ENCODE measurements at regions not wholly inside any gene's neighbourhood (a gene's known extent, or its start where the extent isn't known, plus 50 kb on each side); places are given as distances from the start of the nearest gene placed in this dataset.

GRCh38 chr6:3535776-3536435 lies 79.1 kb upstream of the SLC22A23 start:
- ATAC-seq, result no peak; the same call in 1 of the 2 replicates

More at GRCh38 chr6:3535776-3536435, 79.1 kb upstream of the SLC22A23 start:
- Histone ChIP-seq H3K9me3 (ENCODE audit: control insufficient read depth, insufficient read depth, low read depth, low read length) (no peaks in the 10 kb centered on the region), H3K4me1 (ENCODE audit: control insufficient read depth, insufficient read depth, low read length) (no peaks in the 10 kb centered on the region), H3K36me3 (ENCODE audit: control insufficient read depth, insufficient read depth, low read length) (no peaks in the 10 kb centered on the region), H3K27ac (ENCODE audit: low read length) (no peak overlapping the region), H3K4me3 (ENCODE audit: low read depth in 2 of 2, low read length in 2 of 2) (no peak overlapping the region), H3K27me3 (ENCODE audit: control insufficient read depth, insufficient read depth, low read length) (peaks cover 21% of the 10 kb centered on the region)
- ChIA-PET POLR2A (no interaction called here), CTCF (interaction anchor here (0.6 kb wide), 1 partner anchor 536 kb away, joined by 4 read pairs; the partner anchor contains the start of gene NQO2)
- no peak for DNase-seq (ENCODE audit: low read depth, low spot score)
- intact Hi-C loops (cut with micrococcal nuclease; ENCODE audit: unreplicated experiment) (no loop called here), in situ Hi-C loops (cut with HindIII; ENCODE audit: low pct_unique_long_range_greater_than_20kb, low sequenced_read_pairs) (no loop called here)
- TF ChIP-seq REST (IDR thresholded peaks at IDR 0.05; ENCODE audit: insufficient read depth in 1 of 2, low read depth in 2 of 2, low read length in 1 of 2) (no peak), SIN3A (IDR thresholded peaks at IDR 0.05; ENCODE audit: borderline replicate concordance, insufficient read depth, low read depth, low read length) (no peak), POLR2AphosphoS5 (IDR thresholded peaks at IDR 0.05; ENCODE audit: low read depth, low read length) (no peak), CTCF (IDR thresholded peaks at IDR 0.05) (no peak), TCF7L2 (IDR thresholded peaks at IDR 0.05; ENCODE audit: low read depth, low read length) (no peak)
- BruUV-seq (replicated peaks), result no TSS peak
